Body of pancreas (tissue), 4 donors: ENCODE measurements at regions not wholly inside any gene's neighbourhood (a gene's known extent, or its start where the extent isn't known, plus 50 kb on each side); places are given as distances from the start of the nearest gene placed in this dataset.
"Not testable (repeated sequence)": the region's sequence is repeated elsewhere in the genome, so short reads cannot be mapped to it uniquely, and the experiment has no call there.

ENCODE experiments used
- ATAC-seq: fragments of 150-250 bp; one replicate; pipeline ENCODE4 v1.9.1; 2016
- DNase-seq, 4 donors: peaks; one replicate each; pipeline ENCODE4 v3.0.0-alpha.2; 2019
- H3K27ac ChIP-seq, 4 donors: fragments of 200-600 bp; sonication (generic); 1 replicate in 3 of 4; 2 replicates in 1 of 4; pipeline versions ENCODE4 v1.5.1 to v1.6.1; 2016 to 2019; ENCODE audit warnings: mild to moderate bottlenecking in 1 of 4, mixed read lengths in 1 of 4, moderate library complexity in 1 of 4
- H3K27me3 ChIP-seq, 2 donors: fragments of 200-600 bp; sonication (generic); one replicate each; pipeline ENCODE4 v1.6.0; 2016; ENCODE audit warnings: mild to moderate bottlenecking in 1 of 2
- H3K36me3 ChIP-seq, 2 donors: fragments of 200-600 bp; sonication (generic); replicated peaks in 1 of 2; 2 replicates each; pipeline ENCODE4 v1.5.1; 2016; ENCODE audit warnings: low read depth in 2 of 2; ENCODE audit not compliant: insufficient read depth in 1 of 2
- H3K4me1 ChIP-seq: fragments of 200-600 bp; sonication (generic); one replicate; pipeline ENCODE4 v1.6.0; 2016
- H3K4me3 ChIP-seq, 2 donors: fragments of 200-600 bp; sonication (generic); 1 replicate in 1 of 2; 2 replicates in 1 of 2; pipeline ENCODE4 v1.5.1; 2016 to 2019
- H3K9me3 ChIP-seq, 3 donors: fragments of 200-600 bp; sonication (generic); 1 replicate in 2 of 3; 2 replicates in 1 of 3; pipeline ENCODE4 v1.5.1; 2016
- POLR2A ChIP-seq, 3 donors: fragments of 450-650 bp; IDR thresholded peaks; one replicate each; pipeline ENCODE4 v1.6.1; 2016; ENCODE audit warnings: antibody characterized with exemption in 3 of 3, mild to moderate bottlenecking in 2 of 3
- WGBS, 2 donors: methylation state at CpG; one replicate each; pipeline ENCODE4 v1.1.5; 2017; 5-methylcytosine and 5-hydroxymethylcytosine counted together
- intact Hi-C: fragments of 100-400 bp; cut with DNase I; formaldehyde crosslinking; loops from one replicate; pipeline ENCODE4 v1.15.1; 2023
- TF ChIP-seq, protein P1 (sequence below), 7 experiments: fragments of 450-650 bp in 4 of 7; fragments of 200-600 bp in 3 of 7; sonication (generic) in 3 of 7; IDR thresholded peaks; one replicate each; pipeline ENCODE4 v1.5.1; 2016 to 2019; ENCODE audit warnings: antibody characterized with exemption in 7 of 7

DNA sequence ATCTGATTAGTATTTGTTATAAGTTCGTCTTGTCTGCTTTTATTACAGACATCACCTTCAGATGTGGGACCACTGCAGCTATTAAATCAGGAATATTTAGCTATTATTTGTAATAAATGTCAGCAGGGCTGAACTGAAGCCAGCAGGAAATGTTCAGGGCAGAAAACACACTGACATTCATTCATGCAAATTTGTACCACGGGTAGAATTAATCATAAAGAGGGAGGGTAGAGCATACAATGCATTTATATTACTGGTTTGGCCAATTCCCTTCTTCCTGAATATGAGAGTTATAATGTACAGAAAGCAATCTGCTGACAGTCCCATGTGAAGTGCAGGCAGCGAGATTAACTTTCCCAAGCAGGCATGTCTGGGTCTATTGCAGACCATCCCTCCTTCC, 117.3 kb upstream of the NUDT12 start:
- peaks cover 3% of the 10 kb centered on the region for H3K4me1 ChIP-seq
- ATAC-seq (no peak), DNase-seq (no peak)
- no peaks in the 10 kb centered on the region for H3K9me3 ChIP-seq
- no peaks in the 10 kb centered on the region for H3K27me3 ChIP-seq
- WGBS, 2 donors = 39 to 42% methylated on average over 3 of the region's 3 CpGs
- no peak overlapping the region for H3K27ac ChIP-seq
- TF ChIP-seq, protein P1, sequence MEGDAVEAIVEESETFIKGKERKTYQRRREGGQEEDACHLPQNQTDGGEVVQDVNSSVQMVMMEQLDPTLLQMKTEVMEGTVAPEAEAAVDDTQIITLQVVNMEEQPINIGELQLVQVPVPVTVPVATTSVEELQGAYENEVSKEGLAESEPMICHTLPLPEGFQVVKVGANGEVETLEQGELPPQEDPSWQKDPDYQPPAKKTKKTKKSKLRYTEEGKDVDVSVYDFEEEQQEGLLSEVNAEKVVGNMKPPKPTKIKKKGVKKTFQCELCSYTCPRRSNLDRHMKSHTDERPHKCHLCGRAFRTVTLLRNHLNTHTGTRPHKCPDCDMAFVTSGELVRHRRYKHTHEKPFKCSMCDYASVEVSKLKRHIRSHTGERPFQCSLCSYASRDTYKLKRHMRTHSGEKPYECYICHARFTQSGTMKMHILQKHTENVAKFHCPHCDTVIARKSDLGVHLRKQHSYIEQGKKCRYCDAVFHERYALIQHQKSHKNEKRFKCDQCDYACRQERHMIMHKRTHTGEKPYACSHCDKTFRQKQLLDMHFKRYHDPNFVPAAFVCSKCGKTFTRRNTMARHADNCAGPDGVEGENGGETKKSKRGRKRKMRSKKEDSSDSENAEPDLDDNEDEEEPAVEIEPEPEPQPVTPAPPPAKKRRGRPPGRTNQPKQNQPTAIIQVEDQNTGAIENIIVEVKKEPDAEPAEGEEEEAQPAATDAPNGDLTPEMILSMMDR (IDR thresholded peaks at IDR 0.05) = no peak
- H3K36me3 ChIP-seq = no peaks in the 10 kb centered on the region
- H3K4me3 ChIP-seq = no peak overlapping the region
- intact Hi-C loops = no loop called here

DNA sequence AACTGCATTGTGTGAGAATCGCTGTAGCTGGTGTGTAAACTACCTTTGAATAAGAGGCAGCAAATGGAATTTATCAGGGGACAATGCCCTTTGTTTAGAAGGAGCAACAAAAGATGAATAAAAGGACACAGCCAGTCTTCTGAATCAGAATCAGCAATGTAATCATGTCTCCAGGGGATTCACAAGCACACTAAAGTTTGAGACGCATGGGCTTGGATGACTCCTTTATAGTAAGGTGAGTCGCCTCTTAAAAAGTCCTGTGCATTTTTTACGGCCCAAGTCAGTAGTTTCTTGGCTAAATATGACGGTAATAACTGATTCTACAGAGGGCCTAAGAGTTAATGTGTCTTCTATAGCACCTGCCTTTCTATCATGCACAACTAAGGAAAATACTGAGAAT, 113.6 kb upstream of the NUDT12 start:
- H3K36me3 ChIP-seq, intact Hi-C loops, H3K9me3 ChIP-seq, H3K27ac ChIP-seq, H3K27me3 ChIP-seq, DNase-seq, ATAC-seq, H3K4me3 ChIP-seq: not testable (repeated sequence)
- H3K4me1 ChIP-seq = peaks cover 14% of the 10 kb centered on the region
- 57 to 65% methylated on average over 5 of the region's 5 CpGs for WGBS, 2 donors

DNA sequence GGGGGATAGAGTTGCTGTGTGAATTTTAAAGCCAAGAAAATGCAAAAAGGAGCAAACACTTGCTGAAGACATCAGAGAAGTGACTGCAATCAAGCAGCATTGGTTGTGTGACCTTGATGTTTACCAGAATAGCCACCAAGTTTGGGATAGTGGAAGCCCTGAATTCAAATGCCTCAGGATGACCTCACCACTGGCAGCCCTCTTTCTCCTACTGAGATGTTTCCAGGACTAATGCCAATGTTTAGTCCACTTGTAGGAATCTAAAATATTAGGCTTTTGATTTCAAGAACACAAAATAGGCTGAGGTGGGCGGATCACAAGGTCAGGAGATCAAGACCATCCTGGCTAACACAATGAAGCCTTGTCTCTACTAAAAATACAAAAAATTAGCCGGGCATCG, 112.2 kb upstream of the NUDT12 start:
- intact Hi-C loops = no loop called here
- WGBS, 2 donors = 73 to 76% methylated on average over 3 of the region's 3 CpGs
- Histone ChIP-seq H3K4me1 (peaks cover 16% of the 10 kb centered on the region), H3K36me3 (no peaks in the 10 kb centered on the region), H3K4me3 (no peak overlapping the region), H3K27me3 (no peaks in the 10 kb centered on the region), H3K27ac (no peak overlapping the region), H3K9me3 (no peaks in the 10 kb centered on the region)
- ATAC-seq = no peak
- peak in 3 of 4 donors; percentile 2 to 10 (median 9) for DNase-seq
- TF ChIP-seq POLR2A (IDR thresholded peaks at IDR 0.05) = no peak
- TF ChIP-seq, protein P1 (IDR thresholded peaks at IDR 0.05) = no peak

DNA sequence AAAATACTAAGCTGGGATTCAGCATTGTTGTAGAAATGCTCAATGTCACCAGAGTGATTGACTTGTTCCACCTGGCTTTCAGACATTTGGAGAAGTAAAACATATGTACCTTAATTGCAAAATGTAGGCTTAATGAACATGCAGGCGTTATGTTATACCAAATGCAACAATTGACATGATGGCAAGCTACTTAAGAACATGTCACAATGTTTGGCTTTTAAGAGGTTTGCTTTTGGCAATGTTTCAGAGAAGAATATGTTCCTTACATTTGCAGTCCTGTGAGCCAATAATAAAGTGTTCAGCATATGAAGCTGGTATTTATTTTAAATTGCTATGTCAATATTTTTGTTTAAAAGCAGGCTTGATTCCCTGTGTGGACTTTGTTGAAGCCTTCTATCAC, 111.7 kb upstream of the NUDT12 start:
- no peaks in the 10 kb centered on the region for H3K27me3 ChIP-seq
- H3K4me1 ChIP-seq = peaks cover 21% of the 10 kb centered on the region
- no peak overlapping the region for H3K4me3 ChIP-seq
- DNase-seq (no peak), ATAC-seq (no peak)
- intact Hi-C loops = no loop called here
- no peaks in the 10 kb centered on the region for H3K36me3 ChIP-seq
- H3K9me3 ChIP-seq = no peaks in the 10 kb centered on the region
- no peak for TF ChIP-seq POLR2A (IDR thresholded peaks at IDR 0.05)
- TF ChIP-seq, protein P1 (IDR thresholded peaks at IDR 0.05) = no peak
- WGBS, 2 donors = 54 to 61% methylated on average over 1 of the region's 1 CpG
- no peak overlapping the region for H3K27ac ChIP-seq

DNA sequence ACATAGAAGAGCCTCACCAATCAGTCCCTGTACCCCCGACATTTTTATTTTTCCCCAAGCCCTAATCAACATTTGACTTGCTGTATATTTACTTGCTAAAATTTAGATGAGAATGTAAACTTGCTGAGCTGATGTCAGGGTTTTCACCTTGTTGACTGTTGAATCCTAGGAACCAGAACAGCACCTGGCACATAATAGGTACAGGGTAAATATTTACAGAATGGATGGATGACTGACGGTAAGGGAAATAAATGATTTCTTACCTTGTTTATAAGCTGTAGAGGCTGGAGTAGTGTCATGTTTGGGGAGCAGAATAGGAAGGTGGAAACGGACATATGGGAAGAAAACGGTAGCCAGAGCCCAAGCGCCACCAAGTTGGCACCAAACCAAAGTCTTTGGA, 107.0 kb upstream of the NUDT12 start:
- Histone ChIP-seq H3K27me3 (no peaks in the 10 kb centered on the region), H3K27ac (no peak overlapping the region), H3K4me1 (peaks cover 16% of the 10 kb centered on the region), H3K9me3 (no peaks in the 10 kb centered on the region), H3K36me3 (no peaks in the 10 kb centered on the region), H3K4me3 (no peak overlapping the region)
- peak; percentile 68 for ATAC-seq
- intact Hi-C loops = no loop called here
- WGBS, 2 donors = 28 to 29% methylated on average over 5 of the region's 5 CpGs
- DNase-seq = peak; percentile 8 to 32 (median 20)
- TF ChIP-seq, protein P1 (IDR thresholded peaks at IDR 0.05) = no peak
- TF ChIP-seq POLR2A (IDR thresholded peaks at IDR 0.05) = no peak
